Naive thymus-derived CD8-positive, alpha-beta T cell (primary cell): ENCODE measurements at regions not wholly inside any gene's neighbourhood (a gene's known extent, or its start where the extent isn't known, plus 50 kb on each side); places are given as distances from the start of the nearest gene placed in this dataset.

Source experiments
- ATAC-seq, 2 donors: fragments of 150-1000 bp; cut with Tn5 transposase in 1 of 2; sonication (Bioruptor Pico), chemical (Tn5 transposase) in 1 of 2; 1 replicate in 1 of 2; 2 replicates in 1 of 2; pipeline ENCODE4 v1.10.0; 2021; ENCODE audit warnings: mild to moderate bottlenecking in 2 of 2, moderate library complexity in 2 of 2
- POLR2A ChIA-PET: fragments of 350-600 bp; sonication (Branson Sonifier 250); formaldehyde crosslinking; loops from one replicate; lab custom pipeline; 2021; ENCODE audit warnings: antibody characterized with exemption; lab: Charles Lee
- DNase-seq, 10 donors: peaks; one replicate each; pipeline versions ENCODE4 v3.0.0 to v3.0.0-alpha.2; 2020 to 2022
- H3K27ac Mint-ChIP-seq, 10 donors: one replicate each; pipeline ENCODE4 v1.8.0; 2020 to 2022; ENCODE audit warnings: mild to moderate bottlenecking in 10 of 10, mixed read lengths in 10 of 10, moderate library complexity in 4 of 10, inconsistent platforms in 1 of 10
- H3K27me3 Mint-ChIP-seq, 5 donors: one replicate each; pipeline ENCODE4 v1.8.0; 2021 to 2022; ENCODE audit warnings: mixed read lengths in 5 of 5
- H3K36me3 Mint-ChIP-seq, 3 donors: one replicate each; pipeline ENCODE4 v1.8.0; 2020 to 2022; ENCODE audit warnings: mixed read lengths in 3 of 3, mild to moderate bottlenecking in 2 of 3, inconsistent platforms in 1 of 3
- H3K4me1 Mint-ChIP-seq, 4 donors: one replicate each; pipeline ENCODE4 v1.8.0; 2021 to 2022; ENCODE audit warnings: mixed read lengths in 4 of 4
- H3K4me3 Mint-ChIP-seq, 10 donors: one replicate each; pipeline ENCODE4 v1.8.0; 2020 to 2022; ENCODE audit warnings: mild to moderate bottlenecking in 10 of 10, mixed read lengths in 10 of 10, moderate library complexity in 6 of 10, inconsistent platforms in 1 of 10
- H3K9me3 Mint-ChIP-seq, 9 donors: one replicate each; pipeline ENCODE4 v1.8.0; 2020 to 2022; ENCODE audit warnings: mixed read lengths in 9 of 9, mild to moderate bottlenecking in 3 of 9, inconsistent platforms in 1 of 9, moderate library complexity in 1 of 9

GRCh38 chr20:11778206-11778570 lies 139.5 kb upstream of the BTBD3 start:
- H3K36me3 Mint-ChIP-seq = no peaks in the 10 kb centered on the region
- H3K4me3 Mint-ChIP-seq = no peak overlapping the region
- ATAC-seq (no peak), DNase-seq (no peak)
- peaks cover 1 to 7% (median 3%) of the 10 kb centered on the region in 9 donors for H3K9me3 Mint-ChIP-seq
- H3K4me1 Mint-ChIP-seq = no peaks in the 10 kb centered on the region
- POLR2A ChIA-PET = no interaction called here
- no peak overlapping the region for H3K27ac Mint-ChIP-seq
- peaks cover 0 to 9% (median 0%) of the 10 kb centered on the region in 5 donors for H3K27me3 Mint-ChIP-seq

- Mint-ChIP-seq H3K9me3 (peaks cover 0 to 1% (median 0%) of the 10 kb centered on the region in 9 donors), H3K4me1 (no peaks in the 10 kb centered on the region), H3K4me3 (no peak overlapping the region), H3K27ac (no peak overlapping the region), H3K36me3 (no peaks in the 10 kb centered on the region), H3K27me3 (peaks cover 0 to 9% (median 0%) of the 10 kb centered on the region in 5 donors)
- DNase-seq (no peak), ATAC-seq (no peak)
- POLR2A ChIA-PET = no interaction called here
These were observed 136.8 kb upstream of the BTBD3 start for GRCh38 chr20:11780765-11781369.

GRCh38 chr20:11783102-11783850 lies 134.4 kb upstream of the BTBD3 start:
- no peaks in the 10 kb centered on the region for H3K4me1 Mint-ChIP-seq
- H3K9me3 Mint-ChIP-seq = no peaks in the 10 kb centered on the region
- H3K36me3 Mint-ChIP-seq = no peaks in the 10 kb centered on the region
- DNase-seq (no peak), ATAC-seq (no peak)
- H3K4me3 Mint-ChIP-seq = no peak overlapping the region
- POLR2A ChIA-PET = no interaction called here
- H3K27me3 Mint-ChIP-seq = peaks cover 0 to 8% (median 0%) of the 10 kb centered on the region in 5 donors
- H3K27ac Mint-ChIP-seq = no peak overlapping the region

GRCh38 chr20:11785885-11786507 lies 131.7 kb upstream of the BTBD3 start:
- Mint-ChIP-seq H3K4me3 (no peak overlapping the region), H3K27me3 (no peaks in the 10 kb centered on the region), H3K9me3 (no peaks in the 10 kb centered on the region), H3K36me3 (no peaks in the 10 kb centered on the region), H3K4me1 (no peaks in the 10 kb centered on the region), H3K27ac (no peak overlapping the region)
- POLR2A ChIA-PET = no interaction called here
- ATAC-seq (no peak), DNase-seq (no peak)

- Mint-ChIP-seq H3K9me3 (peaks cover 0 to 4% (median 0%) of the 10 kb centered on the region in 9 donors), H3K27ac (no peak overlapping the region), H3K4me3 (no peak overlapping the region), H3K27me3 (no peaks in the 10 kb centered on the region), H3K36me3 (no peaks in the 10 kb centered on the region), H3K4me1 (peaks cover 0 to 1% (median 0%) of the 10 kb centered on the region in 4 donors)
- no peak for DNase-seq
- POLR2A ChIA-PET = no interaction called here
- no peak for ATAC-seq
These were observed 127.6 kb upstream of the BTBD3 start for GRCh38 chr20:11790046-11790445.

- Mint-ChIP-seq H3K9me3 (peaks cover 0 to 4% (median 0%) of the 10 kb centered on the region in 9 donors), H3K27ac (no peak overlapping the region), H3K4me1 (peaks cover 0 to 1% (median 0%) of the 10 kb centered on the region in 4 donors), H3K27me3 (no peaks in the 10 kb centered on the region), H3K36me3 (no peaks in the 10 kb centered on the region), H3K4me3 (no peak overlapping the region)
- no peak for DNase-seq
- ATAC-seq = no peak
- POLR2A ChIA-PET = no interaction called here
These were observed 126.4 kb upstream of the BTBD3 start for GRCh38 chr20:11791316-11791715.

- ATAC-seq (no peak), DNase-seq (no peak)
- no peak overlapping the region for H3K4me3 Mint-ChIP-seq
- no peaks in the 10 kb centered on the region for H3K36me3 Mint-ChIP-seq
- H3K27me3 Mint-ChIP-seq = no peaks in the 10 kb centered on the region
- H3K4me1 Mint-ChIP-seq = peaks cover 0 to 1% (median 0%) of the 10 kb centered on the region in 4 donors
- no peak overlapping the region for H3K27ac Mint-ChIP-seq
- POLR2A ChIA-PET = no interaction called here
- peaks cover 0 to 4% (median 0%) of the 10 kb centered on the region in 9 donors for H3K9me3 Mint-ChIP-seq
These were observed 125.7 kb upstream of the BTBD3 start for GRCh38 chr20:11791835-11792567.

- POLR2A ChIA-PET = no interaction called here
- no peak for DNase-seq
- no peak overlapping the region for H3K4me3 Mint-ChIP-seq
- H3K4me1 Mint-ChIP-seq = peaks cover 0 to 1% (median 0%) of the 10 kb centered on the region in 4 donors
- H3K27ac Mint-ChIP-seq = no peak overlapping the region
- H3K36me3 Mint-ChIP-seq = no peaks in the 10 kb centered on the region
- no peak for ATAC-seq
- H3K9me3 Mint-ChIP-seq = peaks cover 0 to 4% (median 0%) of the 10 kb centered on the region in 9 donors
- H3K27me3 Mint-ChIP-seq = no peaks in the 10 kb centered on the region
These were observed 125.1 kb upstream of the BTBD3 start for GRCh38 chr20:11792568-11792953.

- H3K36me3 Mint-ChIP-seq = no peaks in the 10 kb centered on the region
- DNase-seq (no peak), ATAC-seq (no peak)
- peaks cover 0 to 1% (median 0%) of the 10 kb centered on the region in 4 donors for H3K4me1 Mint-ChIP-seq
- no peak overlapping the region for H3K27ac Mint-ChIP-seq
- H3K4me3 Mint-ChIP-seq = no peak overlapping the region
- POLR2A ChIA-PET = no interaction called here
- H3K27me3 Mint-ChIP-seq = no peaks in the 10 kb centered on the region
- peaks cover 0 to 4% (median 0%) of the 10 kb centered on the region in 9 donors for H3K9me3 Mint-ChIP-seq
These were observed 123.2 kb upstream of the BTBD3 start for GRCh38 chr20:11794525-11794924.

- ATAC-seq (no peak), DNase-seq (no peak)
- H3K9me3 Mint-ChIP-seq = peaks cover 0 to 4% (median 0%) of the 10 kb centered on the region in 9 donors
- H3K36me3 Mint-ChIP-seq = no peaks in the 10 kb centered on the region
- POLR2A ChIA-PET = no interaction called here
- no peak overlapping the region for H3K27ac Mint-ChIP-seq
- H3K27me3 Mint-ChIP-seq = no peaks in the 10 kb centered on the region
- H3K4me1 Mint-ChIP-seq = peaks cover 0 to 1% (median 0%) of the 10 kb centered on the region in 4 donors
- H3K4me3 Mint-ChIP-seq = no peak overlapping the region
These were observed 122.5 kb upstream of the BTBD3 start for GRCh38 chr20:11795071-11795615.

- H3K27ac Mint-ChIP-seq = peak overlapping the region in 1 of 10 donors; percentile 8
These were observed 121.7 kb upstream of the BTBD3 start for GRCh38 chr20:11796026-11796425.

GRCh38 chr20:11797156-11797555 lies 120.5 kb upstream of the BTBD3 start:
- POLR2A ChIA-PET = no interaction called here
- DNase-seq (no peak), ATAC-seq (no peak)
- Mint-ChIP-seq H3K36me3 (no peaks in the 10 kb centered on the region), H3K27me3 (no peaks in the 10 kb centered on the region), H3K4me1 (peaks cover 0 to 1% (median 0%) of the 10 kb centered on the region in 4 donors), H3K9me3 (peaks cover 0 to 4% (median 0%) of the 10 kb centered on the region in 9 donors), H3K4me3 (no peak overlapping the region), H3K27ac (no peak overlapping the region)

More at GRCh38 chr20:11796026-11796425, 121.7 kb upstream of the BTBD3 start:
- no peak for DNase-seq
- no peaks in the 10 kb centered on the region for H3K36me3 Mint-ChIP-seq
- no peak overlapping the region for H3K4me3 Mint-ChIP-seq
- H3K27me3 Mint-ChIP-seq = no peaks in the 10 kb centered on the region
- peaks cover 0 to 4% (median 0%) of the 10 kb centered on the region in 9 donors for H3K9me3 Mint-ChIP-seq
- no peak for ATAC-seq
- peaks cover 0 to 1% (median 0%) of the 10 kb centered on the region in 4 donors for H3K4me1 Mint-ChIP-seq
- POLR2A ChIA-PET = no interaction called here
